Activated effector memory CD4-positive, alpha-beta T cell treated with anti-CD3 and anti-CD28 coated beads, Interleukin-2, amount 50 U/mL, for 16 hours (primary cell): ENCODE measurements at regions not wholly inside any gene's neighbourhood (a gene's known extent, or its start where the extent isn't known, plus 50 kb on each side); places are given as distances from the start of the nearest gene placed in this dataset.
"Not testable (repeated sequence)": the region's sequence is repeated elsewhere in the genome, so short reads cannot be mapped to it uniquely, and the experiment has no call there.

Experiments used
- DNase-seq: peaks from one replicate; pipeline ENCODE4 v3.0.0-alpha.2; 2020

DNA sequence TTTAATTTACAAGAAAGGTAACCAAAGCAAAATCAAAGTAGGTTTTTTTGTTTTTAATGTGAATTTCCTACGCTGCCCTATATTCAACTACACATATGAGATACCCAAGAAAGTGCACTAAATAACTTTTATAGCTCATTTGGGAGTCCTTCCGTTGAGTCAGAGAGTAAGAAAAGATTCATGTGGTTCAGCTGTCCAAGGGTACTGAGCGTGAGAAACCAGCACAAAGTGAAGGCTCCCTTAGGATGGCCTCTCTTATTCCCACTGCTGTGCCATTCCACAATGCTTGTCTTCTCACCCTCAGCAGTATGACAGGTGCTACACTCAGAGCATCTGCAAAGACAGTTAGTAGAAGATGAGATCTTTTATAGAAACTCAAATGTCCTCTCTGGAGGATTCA lies 85.8 kb upstream of the POMZP3 start:
- not testable (repeated sequence) for DNase-seq

DNA sequence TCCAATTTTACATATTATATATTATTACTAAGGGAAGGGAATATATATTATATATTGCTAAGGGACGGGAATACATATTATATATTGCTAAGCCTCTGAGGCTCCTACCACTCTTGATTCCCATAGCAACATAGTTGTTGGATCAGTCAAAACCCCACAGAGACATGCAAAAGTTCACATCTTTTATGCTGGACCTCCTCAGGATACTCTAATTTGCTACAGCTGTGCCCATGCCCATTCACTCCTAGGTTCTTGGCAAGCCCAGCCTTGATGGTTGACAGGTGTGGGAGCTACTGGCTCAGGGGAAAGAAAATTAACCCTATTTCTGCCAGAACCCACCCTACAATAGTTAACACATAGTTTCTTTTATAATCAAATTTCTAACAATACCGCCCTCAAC lies 84.6 kb upstream of the POMZP3 start:
- DNase-seq: not testable (repeated sequence)

DNA sequence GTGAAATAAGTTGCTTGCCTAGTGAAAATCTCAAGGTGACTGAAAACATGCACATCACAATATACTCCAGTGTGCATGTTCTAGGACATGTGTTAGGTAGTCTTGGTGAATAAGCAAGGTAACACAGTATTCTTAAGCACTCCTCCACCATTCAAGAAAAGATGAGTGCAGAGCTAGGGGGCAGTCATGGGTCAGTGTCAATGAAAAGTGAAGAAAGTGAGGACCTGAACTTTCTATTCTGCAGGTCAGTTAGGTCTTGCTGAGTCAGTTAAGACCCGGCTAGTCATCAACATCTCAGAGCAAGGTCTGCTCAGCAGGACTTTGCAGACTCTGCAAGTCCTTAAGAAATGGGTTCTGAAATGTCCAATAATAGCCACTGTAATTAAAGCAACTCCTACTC lies 82.6 kb upstream of the POMZP3 start:
- DNase-seq: not testable (repeated sequence)

DNA sequence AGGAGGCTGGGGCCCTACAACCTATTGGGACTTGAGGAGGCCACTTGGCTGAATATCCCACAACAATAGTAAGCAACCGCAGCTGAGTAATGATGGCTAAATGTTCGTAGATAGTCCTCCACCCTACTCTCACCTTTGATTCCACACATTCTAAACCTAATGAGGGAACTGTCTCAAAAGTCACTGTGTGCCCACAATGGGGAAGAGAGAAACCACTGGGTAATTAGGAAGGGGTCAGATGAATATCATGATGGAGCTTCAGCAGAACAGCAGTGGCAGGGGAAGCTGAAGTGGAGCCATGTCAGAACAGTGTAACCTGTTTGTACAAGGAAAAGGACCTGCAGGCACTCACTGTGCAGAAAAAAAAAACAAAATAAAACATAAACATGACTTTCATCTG lies 81.4 kb upstream of the POMZP3 start:
- DNase-seq: not testable (repeated sequence)

DNA sequence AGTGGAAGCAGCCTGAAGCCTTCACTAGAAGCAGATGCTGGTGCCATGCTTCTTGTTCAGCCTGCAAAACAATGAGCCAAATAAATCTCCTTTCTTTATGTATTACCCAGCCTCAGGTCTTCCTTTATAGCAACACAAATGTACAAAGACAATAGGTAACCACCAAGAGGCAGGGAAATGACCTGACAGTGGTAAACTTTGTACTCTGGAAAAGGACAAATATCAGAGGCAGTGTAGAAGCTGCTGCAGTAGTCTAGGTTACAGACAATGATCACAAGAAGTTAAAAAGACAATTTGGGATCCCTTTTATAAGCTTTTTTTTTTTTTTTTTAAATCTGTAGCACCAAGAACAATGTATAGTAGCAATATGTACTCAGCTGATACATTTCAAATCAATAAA lies 76.7 kb upstream of the POMZP3 start:
- DNase-seq: not testable (repeated sequence)

DNA sequence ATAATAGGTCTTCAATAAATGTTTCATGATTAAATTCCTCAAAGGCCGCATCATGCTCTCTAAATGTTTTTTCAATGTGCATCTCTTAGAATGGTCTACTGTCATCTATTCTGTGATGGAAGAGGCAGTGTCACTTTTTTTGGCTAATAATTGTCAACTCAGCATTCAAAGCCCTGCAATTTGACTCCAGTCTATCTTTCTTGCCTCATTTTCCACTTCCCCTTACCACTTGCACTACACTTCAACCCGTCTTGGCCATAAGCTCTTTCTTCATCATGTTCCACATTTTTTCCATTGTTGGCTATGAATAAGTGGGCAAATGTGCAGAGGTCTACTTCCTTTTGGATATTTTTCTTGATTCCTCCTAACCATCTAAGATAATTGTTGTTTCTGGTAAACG lies 59.2 kb upstream of the POMZP3 start:
- DNase-seq: not testable (repeated sequence)

DNA sequence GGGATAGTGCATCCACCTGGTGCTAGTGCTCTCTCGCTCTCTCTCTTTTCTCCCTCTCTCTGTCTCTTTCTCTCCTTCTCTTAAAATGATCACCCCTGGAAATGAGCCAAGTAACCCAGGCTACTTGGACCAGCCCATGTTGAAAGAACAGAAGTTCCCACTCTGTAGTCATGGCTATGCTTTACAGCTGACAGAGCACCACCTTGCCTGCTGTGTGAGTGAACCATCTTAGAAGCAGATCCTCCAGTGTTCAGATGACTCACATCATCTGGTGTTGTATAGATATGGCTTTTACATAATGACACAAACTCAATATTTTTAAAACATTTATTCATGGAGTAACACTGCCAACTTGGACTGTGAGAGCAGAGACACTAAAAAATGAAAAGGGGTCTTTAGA lies 57.7 kb upstream of the POMZP3 start:
- not testable (repeated sequence) for DNase-seq

DNA sequence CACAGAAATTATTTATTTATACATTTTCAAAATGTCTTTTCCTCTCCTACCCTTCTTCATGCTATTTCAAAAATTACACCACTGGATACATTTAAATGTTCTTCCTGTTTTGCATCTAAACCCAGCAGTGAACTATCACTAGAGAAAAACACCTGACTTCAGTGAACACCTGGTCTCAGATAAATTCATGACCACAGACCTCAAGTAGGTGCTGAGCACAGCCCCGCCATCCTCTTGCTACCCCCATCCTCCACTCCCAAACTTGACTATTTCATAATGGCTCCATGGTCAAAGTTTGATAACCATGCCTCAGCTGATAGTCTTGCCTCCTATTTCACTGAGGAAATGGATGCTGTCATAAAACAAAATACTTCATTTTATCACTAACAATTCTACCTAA lies 56.6 kb upstream of the POMZP3 start:
- not testable (repeated sequence) for DNase-seq

DNA sequence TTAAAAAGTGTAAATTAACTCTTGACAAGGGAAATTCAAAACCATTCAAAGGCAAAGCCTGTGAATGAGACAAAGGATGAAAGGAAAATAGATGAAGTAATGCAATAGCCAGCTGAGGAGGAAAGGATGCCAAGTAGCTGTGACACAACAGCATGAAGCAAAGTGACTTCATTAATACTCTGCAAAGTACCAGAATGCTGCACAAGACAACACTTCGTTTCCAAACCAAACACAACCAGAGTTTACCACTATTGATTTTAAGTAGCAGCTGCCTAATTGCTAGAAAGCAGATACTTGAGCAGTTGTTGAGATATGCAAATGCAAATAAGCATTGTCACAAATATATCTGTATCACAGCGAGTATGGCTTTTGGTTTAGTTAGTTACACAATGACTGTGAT lies 54.7 kb upstream of the POMZP3 start:
- DNase-seq: not testable (repeated sequence)

DNA sequence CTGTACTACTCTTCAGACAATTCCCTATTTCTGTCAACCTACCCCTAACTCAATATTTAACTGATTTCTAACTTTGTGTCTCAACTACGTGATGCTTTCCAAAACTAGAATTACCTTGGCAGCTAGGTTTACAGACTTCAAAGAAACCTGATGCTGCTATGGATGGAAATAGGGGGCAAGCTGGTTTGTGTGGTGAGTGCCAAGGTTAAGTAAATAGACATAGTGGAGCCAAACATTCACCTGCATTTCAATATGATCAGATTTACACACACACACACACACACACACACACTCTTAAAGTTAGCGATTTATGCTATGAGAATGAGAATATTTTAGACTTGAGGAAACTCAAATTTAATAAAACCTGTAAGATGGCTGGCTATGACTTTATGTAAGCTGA lies 52.1 kb upstream of the POMZP3 start:
- not testable (repeated sequence) for DNase-seq

DNA sequence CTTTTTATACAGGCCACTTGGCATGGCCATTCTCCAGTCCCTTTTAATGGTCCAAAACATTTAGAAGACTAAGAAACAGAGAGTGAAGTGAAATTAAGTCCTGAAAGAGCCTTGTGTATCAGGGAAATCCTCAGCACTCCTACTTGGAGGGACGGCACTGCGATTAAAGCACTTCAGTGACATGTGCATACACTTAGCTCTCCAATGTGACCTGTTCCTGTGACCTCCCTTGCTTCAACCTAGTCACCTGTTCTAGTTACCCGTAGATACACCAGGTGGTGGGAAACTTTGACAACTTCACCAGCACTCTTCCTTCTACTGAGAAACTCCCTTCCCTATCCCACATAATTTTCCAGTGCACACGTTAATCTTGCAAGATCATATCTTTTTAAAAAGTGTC lies 51.4 kb upstream of the POMZP3 start:
- not testable (repeated sequence) for DNase-seq

DNA sequence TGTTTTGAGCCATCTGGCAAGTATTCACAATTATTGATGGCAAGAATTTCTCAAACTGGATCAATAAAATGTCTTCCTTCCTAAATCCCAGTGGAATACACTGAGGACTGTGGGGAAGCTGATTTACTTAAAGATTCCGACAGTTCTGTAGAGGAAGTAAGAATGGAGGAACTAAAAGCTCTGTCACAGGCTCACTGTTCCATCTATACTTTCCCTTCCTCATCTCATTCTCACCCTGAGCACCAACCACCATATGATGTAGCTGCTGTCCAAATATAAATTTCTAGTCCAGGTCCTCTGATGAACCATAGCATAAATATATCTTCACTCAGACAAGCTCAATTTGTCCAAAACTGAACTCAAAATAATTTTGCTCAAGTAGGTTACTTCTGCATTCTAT lies 49.8 kb upstream of the POMZP3 start:
- DNase-seq: not testable (repeated sequence)
